GM19395 (cell line): ENCODE measurements at regions not wholly inside any gene's neighbourhood (a gene's known extent, or its start where the extent isn't known, plus 50 kb on each side); places are given as distances from the start of the nearest gene placed in this dataset.
"Not testable (repeated sequence)": the region's sequence is repeated elsewhere in the genome, so short reads cannot be mapped to it uniquely, and the experiment has no call there.

Experiments
- ATAC-seq: cut with Tn5 transposase; IDR thresholded peaks from one replicate; pipeline ENCODE4 v1.9.1; 2021; ENCODE audit warnings: mild to moderate bottlenecking, moderate library complexity; ENCODE audit not compliant: unreplicated experiment

- no peak for ATAC-seq
Measured at GRCh38 chr11:112612250-112612849, 348.9 kb upstream of the NCAM1 start.

GRCh38 chr11:112613051-112613972 is 347.9 kb upstream of the NCAM1 start:
- no peak for ATAC-seq

GRCh38 chr11:112614605-112615004 is 346.6 kb upstream of the NCAM1 start:
- ATAC-seq, result no peak

- no peak for ATAC-seq
Measured at GRCh38 chr11:112615238-112615637, 346.0 kb upstream of the NCAM1 start.

GRCh38 chr11:112615891-112616290 is 345.3 kb upstream of the NCAM1 start:
- ATAC-seq, result no peak

- ATAC-seq, result no peak
Measured at GRCh38 chr11:112616327-112617097, 344.7 kb upstream of the NCAM1 start.

- no peak for ATAC-seq
Measured at GRCh38 chr11:112617098-112617425, 344.2 kb upstream of the NCAM1 start.

GRCh38 chr11:112617977-112618826 is 343.0 kb upstream of the NCAM1 start:
- no peak for ATAC-seq

- no peak for ATAC-seq
Measured at GRCh38 chr11:112619106-112619505, 342.1 kb upstream of the NCAM1 start.

- ATAC-seq, result no peak
Measured at GRCh38 chr11:112620621-112621394, 340.4 kb upstream of the NCAM1 start.

GRCh38 chr11:112623057-112623456 is 338.2 kb upstream of the NCAM1 start:
- no peak for ATAC-seq

GRCh38 chr11:112624431-112624830 is 336.8 kb upstream of the NCAM1 start:
- ATAC-seq, result no peak

- ATAC-seq, result not testable (repeated sequence)
Measured at GRCh38 chr11:112624971-112625370, 336.2 kb upstream of the NCAM1 start.

GRCh38 chr11:112625814-112626213 is 335.4 kb upstream of the NCAM1 start:
- no peak for ATAC-seq

- no peak for ATAC-seq
Measured at GRCh38 chr11:112626731-112627130, 334.5 kb upstream of the NCAM1 start.

- ATAC-seq, result peak; percentile 69
Measured at GRCh38 chr11:112627588-112628045, 333.6 kb upstream of the NCAM1 start.

GRCh38 chr11:112628676-112629075 is 332.5 kb upstream of the NCAM1 start:
- ATAC-seq, result no peak

- ATAC-seq, result no peak
Measured at GRCh38 chr11:112630496-112630895, 330.7 kb upstream of the NCAM1 start.

GRCh38 chr11:112631333-112631732 is 329.9 kb upstream of the NCAM1 start:
- ATAC-seq, result peak; percentile 59
